RPMI7951 (cell line): ENCODE measurements at regions not wholly inside any gene's neighbourhood (a gene's known extent, or its start where the extent isn't known, plus 50 kb on each side); places are given as distances from the start of the nearest gene placed in this dataset.
"Not testable (repeated sequence)": the region's sequence is repeated elsewhere in the genome, so short reads cannot be mapped to it uniquely, and the experiment has no call there.

Experiments
- DNase-seq: peaks from one replicate; pipeline ENCODE4 v3.0.0-alpha.2; 2012; ENCODE audit warnings: low read depth

GRCh38 chr17:21514567-21514966 lies 138.4 kb downstream of the KCNJ12 start:
- not testable (repeated sequence) for DNase-seq

- no peak for DNase-seq
Observed at GRCh38 chr17:21517538-21518293, 141.6 kb downstream of the KCNJ12 start.

GRCh38 chr17:21522755-21523336 lies 146.7 kb downstream of the KCNJ12 start:
- DNase-seq, result no peak

GRCh38 chr17:21523497-21524210 lies 147.5 kb downstream of the KCNJ12 start:
- DNase-seq, result no peak

GRCh38 chr17:21524211-21524591 lies 148.0 kb downstream of the KCNJ12 start:
- no peak for DNase-seq

- no peak for DNase-seq
Observed at GRCh38 chr17:21525464-21526130, 149.4 kb downstream of the KCNJ12 start.

GRCh38 chr17:21528031-21528695 lies 152.0 kb downstream of the KCNJ12 start:
- DNase-seq, result no peak

- no peak for DNase-seq
Observed at GRCh38 chr17:21530311-21530710, 154.2 kb downstream of the KCNJ12 start.

- DNase-seq, result no peak
Observed at GRCh38 chr17:21530841-21531240, 154.7 kb downstream of the KCNJ12 start.

GRCh38 chr17:21532763-21533385 lies 156.7 kb downstream of the KCNJ12 start:
- no peak for DNase-seq

- no peak for DNase-seq
Observed at GRCh38 chr17:21535686-21536375, 156.5 kb upstream of the KCNJ18 start.

- no peak for DNase-seq
Observed at GRCh38 chr17:21537302-21537701, 155.0 kb upstream of the KCNJ18 start.

GRCh38 chr17:21538615-21539014 lies 153.7 kb upstream of the KCNJ18 start:
- DNase-seq, result no peak

GRCh38 chr17:21539146-21539545 lies 153.2 kb upstream of the KCNJ18 start:
- DNase-seq, result peak; percentile 4

- DNase-seq, result no peak
Observed at GRCh38 chr17:21540502-21540901, 151.8 kb upstream of the KCNJ18 start.

- DNase-seq, result no peak
Observed at GRCh38 chr17:21542070-21542469, 150.3 kb upstream of the KCNJ18 start.

- no peak for DNase-seq
Observed at GRCh38 chr17:21542991-21543390, 149.3 kb upstream of the KCNJ18 start.

- no peak for DNase-seq
Observed at GRCh38 chr17:21545064-21545463, 147.3 kb upstream of the KCNJ18 start.

- peak; percentile 61 for DNase-seq
Observed at GRCh38 chr17:21548236-21548635, 144.1 kb upstream of the KCNJ18 start.

GRCh38 chr17:21549107-21549687 lies 143.1 kb upstream of the KCNJ18 start:
- peak; percentile 59 for DNase-seq
